Skeletal muscle satellite cell (primary cell): ENCODE measurements at regions not wholly inside any gene's neighbourhood (a gene's known extent, or its start where the extent isn't known, plus 50 kb on each side); places are given as distances from the start of the nearest gene placed in this dataset.

Source experiments
- H3K27me3 ChIP-seq: 2 replicates; pipeline ENCODE4 v1.7.0; 2013; ENCODE audit warnings: low read length; ENCODE audit not compliant: control insufficient read depth, insufficient read depth
- H3K36me3 ChIP-seq: 2 replicates; pipeline ENCODE4 v1.7.0; 2013; ENCODE audit warnings: mild to moderate bottlenecking, control low read depth, low read length; ENCODE audit not compliant: insufficient read depth
- H3K4me1 ChIP-seq: 2 replicates; pipeline ENCODE4 v1.7.0; 2013; ENCODE audit warnings: low read length; ENCODE audit not compliant: control insufficient read depth, insufficient read depth
- H3K4me2 ChIP-seq: 2 replicates; pipeline ENCODE4 v1.7.0; 2013; ENCODE audit warnings: mild to moderate bottlenecking, low read length
- H3K4me3 ChIP-seq: 2 replicates; pipeline ENCODE4 v1.7.0; 2013; ENCODE audit warnings: low read length
- H3K9ac ChIP-seq: 2 replicates; pipeline ENCODE4 v1.7.0; 2013; ENCODE audit warnings: mild to moderate bottlenecking, low read depth, low read length, moderate library complexity
- H3K9me3 ChIP-seq: replicated peaks from 2 replicates; pipeline ENCODE4 v1.7.0; 2013; ENCODE audit warnings: mild to moderate bottlenecking, control low read depth, low read length

GRCh38 chr3:127388427-127388826 is 100.6 kb upstream of the PRR20G start:
- no peaks in the 10 kb centered on the region for H3K9me3 ChIP-seq
- H3K9ac ChIP-seq = no peak overlapping the region
- H3K36me3 ChIP-seq = no peaks in the 10 kb centered on the region
- H3K27me3 ChIP-seq = peaks cover 33% of the 10 kb centered on the region
- H3K4me1 ChIP-seq = no peaks in the 10 kb centered on the region
- no peak overlapping the region for H3K4me2 ChIP-seq
- H3K4me3 ChIP-seq = no peak overlapping the region

- H3K27me3 ChIP-seq = peaks cover 28% of the 10 kb centered on the region
- no peak overlapping the region for H3K4me3 ChIP-seq
- H3K4me1 ChIP-seq = no peaks in the 10 kb centered on the region
- no peaks in the 10 kb centered on the region for H3K9me3 ChIP-seq
- no peak overlapping the region for H3K9ac ChIP-seq
- H3K4me2 ChIP-seq = no peak overlapping the region
- H3K36me3 ChIP-seq = no peaks in the 10 kb centered on the region
Observed at GRCh38 chr3:127387556-127388153, 99.8 kb upstream of the PRR20G start.

- no peak overlapping the region for H3K4me2 ChIP-seq
- H3K36me3 ChIP-seq = no peaks in the 10 kb centered on the region
- H3K27me3 ChIP-seq = peaks cover 23% of the 10 kb centered on the region
- H3K9me3 ChIP-seq = no peaks in the 10 kb centered on the region
- no peak overlapping the region for H3K4me3 ChIP-seq
- no peak overlapping the region for H3K9ac ChIP-seq
- H3K4me1 ChIP-seq = no peaks in the 10 kb centered on the region
Observed at GRCh38 chr3:127387119-127387518, 99.3 kb upstream of the PRR20G start.

DNA sequence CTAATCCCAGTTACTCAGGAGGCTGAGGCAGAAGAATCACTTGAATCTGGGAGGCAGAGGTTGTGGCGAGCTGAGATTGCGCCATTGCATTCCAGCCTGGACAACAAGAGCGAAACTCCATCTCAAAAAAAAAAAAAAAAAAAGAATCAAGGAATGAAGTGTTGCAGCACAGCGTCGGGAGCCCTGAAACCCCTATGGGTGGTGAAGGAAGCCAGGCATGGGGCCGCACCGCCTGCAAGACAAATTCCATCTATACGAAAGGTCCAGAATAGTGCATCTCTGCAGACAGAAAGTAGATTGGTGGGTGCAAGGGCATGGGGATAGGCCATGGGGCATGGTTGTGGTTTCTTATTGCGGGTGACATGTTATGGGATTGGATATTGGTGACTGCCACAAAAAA is 98.6 kb upstream of the PRR20G start:
- no peaks in the 10 kb centered on the region for H3K4me1 ChIP-seq
- H3K36me3 ChIP-seq = no peaks in the 10 kb centered on the region
- no peak overlapping the region for H3K9ac ChIP-seq
- no peaks in the 10 kb centered on the region for H3K9me3 ChIP-seq
- peaks cover 23% of the 10 kb centered on the region for H3K27me3 ChIP-seq
- H3K4me2 ChIP-seq = no peak overlapping the region
- no peak overlapping the region for H3K4me3 ChIP-seq

GRCh38 chr3:127385540-127385870 is 97.7 kb upstream of the PRR20G start:
- no peaks in the 10 kb centered on the region for H3K9me3 ChIP-seq
- no peaks in the 10 kb centered on the region for H3K36me3 ChIP-seq
- H3K4me3 ChIP-seq = no peak overlapping the region
- no peak overlapping the region for H3K9ac ChIP-seq
- H3K27me3 ChIP-seq = peaks cover 29% of the 10 kb centered on the region
- no peak overlapping the region for H3K4me2 ChIP-seq
- no peaks in the 10 kb centered on the region for H3K4me1 ChIP-seq

DNA sequence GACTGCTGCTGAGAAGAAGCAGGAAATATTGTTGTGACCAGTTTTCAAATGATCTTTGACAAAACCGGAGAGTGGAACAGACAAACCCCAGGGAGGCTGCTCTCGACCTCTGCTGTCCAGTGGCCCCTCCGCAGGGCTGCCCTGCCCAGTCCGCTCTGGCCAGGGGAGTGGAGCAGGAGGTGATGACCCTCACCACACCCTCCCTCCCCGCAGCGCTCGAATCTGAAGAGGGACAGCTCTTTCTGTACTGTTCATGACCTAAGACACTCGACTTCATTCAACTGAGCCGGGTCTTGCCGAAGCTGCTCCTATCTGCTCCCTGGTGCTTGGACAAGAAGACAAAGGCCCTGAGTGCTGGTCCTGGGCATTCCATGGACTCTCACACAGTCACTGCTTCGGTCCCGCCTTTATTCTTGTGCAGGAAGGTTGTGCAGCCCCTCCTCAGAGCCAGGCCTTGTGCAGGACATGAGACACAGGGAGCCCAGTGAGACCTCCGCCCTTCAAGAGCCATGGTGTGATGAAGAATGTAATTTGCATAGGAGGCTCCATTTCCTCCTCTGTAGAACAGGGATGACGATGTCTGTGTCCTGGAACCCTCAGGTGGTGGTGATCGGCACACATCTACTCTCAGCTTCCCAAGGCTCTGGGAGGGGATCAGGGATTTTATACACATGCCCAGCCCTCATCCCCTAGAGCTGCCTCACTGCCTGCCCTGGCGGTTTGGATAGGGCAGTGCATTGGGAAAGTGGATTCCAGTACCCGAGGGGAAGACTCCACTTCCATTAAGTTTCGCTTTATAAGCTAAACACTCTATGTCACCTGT is 97.1 kb upstream of the PRR20G start:
- Histone ChIP-seq H3K36me3 (no peaks in the 10 kb centered on the region), H3K9ac (no peak overlapping the region), H3K9me3 (no peaks in the 10 kb centered on the region), H3K4me3 (no peak overlapping the region), H3K4me2 (no peak overlapping the region), H3K4me1 (no peaks in the 10 kb centered on the region), H3K27me3 (peaks cover 34% of the 10 kb centered on the region)

- Histone ChIP-seq H3K36me3 (no peaks in the 10 kb centered on the region), H3K9ac (no peak overlapping the region), H3K9me3 (no peaks in the 10 kb centered on the region), H3K27me3 (peaks cover 37% of the 10 kb centered on the region), H3K4me3 (no peak overlapping the region), H3K4me2 (no peak overlapping the region), H3K4me1 (no peaks in the 10 kb centered on the region)
Observed at GRCh38 chr3:127383656-127384179, 95.9 kb upstream of the PRR20G start.

DNA sequence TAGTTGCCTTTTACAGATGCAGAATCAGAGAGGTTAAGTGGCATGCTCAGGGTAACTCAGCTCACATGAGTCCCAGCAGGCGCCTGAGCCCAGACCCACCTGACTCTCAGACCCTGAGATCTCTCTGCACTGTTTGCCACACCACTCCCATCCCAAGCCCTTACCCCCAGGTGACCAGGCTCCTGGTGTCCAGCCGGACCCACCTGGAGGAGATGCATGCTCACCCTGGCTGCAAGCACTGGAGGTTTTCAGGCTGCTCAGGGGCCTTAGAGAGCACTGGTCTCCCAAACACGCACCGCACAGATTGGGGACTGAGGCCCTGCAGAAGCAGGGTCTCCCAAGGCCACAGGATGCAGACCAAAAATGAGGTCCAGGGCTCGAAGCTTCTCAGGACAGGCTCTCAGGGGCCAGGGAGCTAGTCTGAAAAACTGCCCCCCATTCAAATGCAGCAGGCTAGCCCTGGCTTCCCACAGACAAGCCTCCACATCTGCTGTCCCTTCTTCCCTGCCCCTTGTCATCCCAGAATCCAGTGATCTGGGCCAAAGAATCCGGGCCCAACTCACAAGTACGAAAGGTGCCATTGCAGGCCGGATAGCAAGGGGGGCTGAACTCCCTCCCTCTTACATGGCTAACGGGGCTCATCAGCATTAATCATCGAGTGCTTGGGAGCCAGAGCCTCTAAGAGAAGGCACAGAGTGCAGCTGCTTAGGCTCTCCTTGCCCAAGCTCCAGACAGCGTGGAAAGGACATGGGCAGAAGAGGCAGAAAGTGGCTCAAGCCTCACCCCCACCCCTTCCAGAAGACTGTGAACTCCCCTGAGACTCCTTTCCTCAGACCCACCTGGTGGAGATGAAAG is 90.2 kb upstream of the PRR20G start:
- Histone ChIP-seq H3K9me3 (no peaks in the 10 kb centered on the region), H3K9ac (no peak overlapping the region), H3K27me3 (peaks cover 21% of the 10 kb centered on the region), H3K4me2 (no peak overlapping the region), H3K36me3 (no peaks in the 10 kb centered on the region), H3K4me3 (no peak overlapping the region), H3K4me1 (no peaks in the 10 kb centered on the region)

- H3K9me3 ChIP-seq = no peaks in the 10 kb centered on the region
- no peaks in the 10 kb centered on the region for H3K4me1 ChIP-seq
- no peak overlapping the region for H3K9ac ChIP-seq
- H3K27me3 ChIP-seq = peaks cover 17% of the 10 kb centered on the region
- H3K36me3 ChIP-seq = no peaks in the 10 kb centered on the region
- no peak overlapping the region for H3K4me2 ChIP-seq
- H3K4me3 ChIP-seq = no peak overlapping the region
Observed at GRCh38 chr3:127375151-127375930, 87.5 kb upstream of the PRR20G start.

DNA sequence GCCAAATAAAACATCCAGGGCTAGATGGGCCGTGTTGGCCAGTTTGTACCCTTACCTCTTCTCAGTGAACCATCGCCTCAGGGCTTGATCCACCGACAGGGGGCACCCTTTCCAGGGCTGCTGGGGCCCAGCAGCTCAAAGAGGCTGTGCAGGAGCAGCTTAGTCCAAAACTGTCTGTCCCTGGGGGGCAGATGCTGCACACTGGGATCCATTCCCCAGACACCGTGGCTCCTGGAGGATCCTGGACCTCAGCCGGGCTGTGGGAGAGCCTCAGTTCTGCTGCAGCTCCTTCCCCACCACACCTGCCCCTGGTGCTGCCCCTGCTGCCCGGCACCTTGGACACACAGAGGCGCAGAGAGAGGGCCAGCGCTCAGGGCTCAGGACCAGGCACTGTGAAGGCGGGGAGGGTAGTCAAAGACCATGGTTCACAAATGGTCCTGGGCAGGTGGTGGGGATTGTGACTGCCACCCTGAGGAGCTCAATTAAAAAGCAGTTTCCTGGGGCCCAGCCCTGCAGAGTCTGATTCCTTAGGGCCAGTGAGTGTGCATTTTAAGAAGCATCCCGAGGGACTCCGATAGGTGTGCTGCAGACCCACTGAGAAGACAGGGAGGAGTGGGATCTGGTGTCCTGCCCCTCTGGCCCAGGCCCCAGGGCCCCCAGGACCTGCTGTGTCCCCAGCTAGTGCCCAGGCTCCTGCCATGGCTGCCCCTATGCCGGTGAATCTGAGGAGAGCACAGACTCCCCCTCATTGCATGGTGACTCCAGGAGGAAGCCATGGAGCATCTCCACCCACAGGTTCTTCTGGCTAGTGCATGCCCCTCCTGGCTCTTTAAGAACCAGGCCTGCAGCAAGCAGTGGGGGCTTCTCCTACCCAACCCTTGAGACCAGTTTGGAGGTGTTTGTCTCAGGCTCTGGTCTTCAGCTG is 86.5 kb upstream of the PRR20G start:
- peaks cover 20% of the 10 kb centered on the region for H3K27me3 ChIP-seq
- no peaks in the 10 kb centered on the region for H3K9me3 ChIP-seq
- no peak overlapping the region for H3K9ac ChIP-seq
- no peak overlapping the region for H3K4me2 ChIP-seq
- H3K36me3 ChIP-seq = no peaks in the 10 kb centered on the region
- H3K4me1 ChIP-seq = no peaks in the 10 kb centered on the region
- no peak overlapping the region for H3K4me3 ChIP-seq
